ENCODE measurements at regions not wholly inside any gene's neighbourhood (a gene's known extent, or its start where the extent isn't known, plus 50 kb on each side); places are given as distances from the start of the nearest gene placed in this dataset.

GRCh38 chr6:97701801-97702200, 418.8 kb upstream of the MMS22L start (continued):
- no peak for TF ChIP-seq CTCF (IDR thresholded peaks at IDR 0.05; ENCODE audit: control extremely low read depth in 1 of 3, insufficient read depth in 1 of 3, low read depth in 1 of 3, low read length in 3 of 3)
- TF ChIP-seq SIRT6 (IDR thresholded peaks at IDR 0.05; ENCODE audit: low read length) = no peak
- TF ChIP-seq ZNF274 (IDR thresholded peaks at IDR 0.05; ENCODE audit: borderline replicate concordance, extremely low read depth, low read length) = no peak
- no peak for TF ChIP-seq CEBPB (IDR thresholded peaks at IDR 0.05; ENCODE audit: low read depth, low read length)
- TF ChIP-seq POU5F1 (IDR thresholded peaks at IDR 0.05; ENCODE audit: low read depth, low read length) = no peak
- TF ChIP-seq YY1 (IDR thresholded peaks at IDR 0.05; ENCODE audit: low read depth, low read length) = no peak
- no peak for TF ChIP-seq FOSL1 (IDR thresholded peaks at IDR 0.05; ENCODE audit: insufficient read depth, low read depth, low read length)
